CD4-positive, alpha-beta T cell treated with Interleukin-2 at 100 ng/mL for 4 hours (primary cell): ENCODE measurements at regions not wholly inside any gene's neighbourhood (a gene's known extent, or its start where the extent isn't known, plus 50 kb on each side); places are given as distances from the start of the nearest gene placed in this dataset.

Source experiments
- DNase-seq: peaks from one replicate; pipeline ENCODE4 v3.0.0-alpha.2; 2020; ENCODE audit warnings: low spot score

- no peak for DNase-seq
Measured at GRCh38 chr1:56355918-56356317, 223.4 kb downstream of the PLPP3 start.

- no peak for DNase-seq
Measured at GRCh38 chr1:56355422-56355821, 223.9 kb downstream of the PLPP3 start.

GRCh38 chr1:56345831-56346230, 233.5 kb downstream of the PLPP3 start:
- no peak for DNase-seq

GRCh38 chr1:56340977-56341376, 238.4 kb downstream of the PLPP3 start:
- DNase-seq, result no peak

- DNase-seq, result no peak
Measured at GRCh38 chr1:56339786-56340465, 239.4 kb downstream of the PLPP3 start.

GRCh38 chr1:56339093-56339492, 240.3 kb downstream of the PLPP3 start:
- DNase-seq, result no peak

- no peak for DNase-seq
Measured at GRCh38 chr1:56336982-56337381, 242.4 kb downstream of the PLPP3 start.

- no peak for DNase-seq
Measured at GRCh38 chr1:56335394-56335793, 244.0 kb downstream of the PLPP3 start.

- DNase-seq, result no peak
Measured at GRCh38 chr1:56334047-56334446, 245.3 kb downstream of the PLPP3 start.

GRCh38 chr1:56333461-56333860, 245.9 kb downstream of the PLPP3 start:
- DNase-seq, result no peak

- DNase-seq, result no peak
Measured at GRCh38 chr1:56331892-56332567, 247.3 kb downstream of the PLPP3 start.

- no peak for DNase-seq
Measured at GRCh38 chr1:56331207-56331891, 248.0 kb downstream of the PLPP3 start.

GRCh38 chr1:56330391-56331026, 248.9 kb downstream of the PLPP3 start:
- no peak for DNase-seq

- no peak for DNase-seq
Measured at GRCh38 chr1:56329970-56330369, 249.4 kb downstream of the PLPP3 start.

- DNase-seq, result no peak
Measured at GRCh38 chr1:56327195-56327594, 252.2 kb downstream of the PLPP3 start.

GRCh38 chr1:56326056-56326455, 253.3 kb downstream of the PLPP3 start:
- DNase-seq, result no peak

GRCh38 chr1:56324504-56324903, 254.9 kb downstream of the PLPP3 start:
- DNase-seq, result no peak

GRCh38 chr1:56322211-56322610, 257.2 kb downstream of the PLPP3 start:
- no peak for DNase-seq

- DNase-seq, result no peak
Measured at GRCh38 chr1:56321150-56321490, 258.2 kb downstream of the PLPP3 start.

- DNase-seq, result no peak
Measured at GRCh38 chr1:56320464-56321149, 258.8 kb downstream of the PLPP3 start.

- no peak for DNase-seq
Measured at GRCh38 chr1:56317722-56318121, 261.6 kb downstream of the PLPP3 start.

- no peak for DNase-seq
Measured at GRCh38 chr1:56315293-56315942, 263.9 kb downstream of the PLPP3 start.
